Memory B cell (primary cell): ENCODE measurements at regions not wholly inside any gene's neighbourhood (a gene's known extent, or its start where the extent isn't known, plus 50 kb on each side); places are given as distances from the start of the nearest gene placed in this dataset.
A peak's percentile ranks its signal among the peaks of the same experiment; 100 is the strongest.

Experiments used
- ATAC-seq: fragments of 150-1000 bp; cut with Tn5 transposase; 2 replicates; pipeline ENCODE4 v1.10.0; 2021; ENCODE audit warnings: low read depth, mild to moderate bottlenecking, moderate library complexity
- DNase-seq, 2 donors: peaks; one replicate each; pipeline ENCODE4 v3.0.0; 2022; ENCODE audit warnings: low spot score in 2 of 2
- H3K27ac Mint-ChIP-seq: one replicate; pipeline ENCODE4 v1.8.0; 2022; ENCODE audit warnings: mild to moderate bottlenecking, moderate library complexity, mixed read lengths
- H3K27me3 Mint-ChIP-seq: one replicate; pipeline ENCODE4 v1.8.0; 2022; ENCODE audit warnings: mixed read lengths
- H3K36me3 Mint-ChIP-seq: one replicate; pipeline ENCODE4 v1.8.0; 2022; ENCODE audit warnings: mild to moderate bottlenecking, mixed read lengths
- H3K4me1 Mint-ChIP-seq: one replicate; pipeline ENCODE4 v1.8.0; 2022; ENCODE audit warnings: mixed read lengths
- H3K4me3 Mint-ChIP-seq: one replicate; pipeline ENCODE4 v1.8.0; 2022; ENCODE audit warnings: mild to moderate bottlenecking, moderate library complexity, mixed read lengths
- H3K9me3 Mint-ChIP-seq: one replicate; pipeline ENCODE4 v1.8.0; 2022; ENCODE audit warnings: mixed read lengths

DNA sequence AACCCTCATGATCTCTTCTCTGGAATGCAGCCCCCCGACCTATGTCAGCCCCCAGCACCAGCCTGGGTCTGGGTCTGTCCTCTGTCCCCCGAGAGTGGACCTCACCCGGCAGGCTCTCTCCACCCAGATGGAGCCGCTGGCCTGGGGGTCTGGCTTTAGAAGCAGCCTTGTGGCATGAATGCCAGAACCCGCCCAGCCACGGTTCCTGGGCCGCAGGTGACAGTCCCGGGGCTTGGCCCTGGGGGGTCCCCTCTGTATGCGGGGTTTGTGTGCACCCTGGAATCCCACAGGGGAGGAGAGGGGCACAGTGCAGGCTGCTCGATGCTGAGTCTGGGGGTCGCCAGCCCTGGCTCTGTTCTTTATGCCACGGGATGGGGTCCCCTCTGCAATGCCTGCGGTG lies 96.0 kb upstream of the ACTRT2 start:
- no peak overlapping the region for H3K4me3 Mint-ChIP-seq
- H3K4me1 Mint-ChIP-seq: peaks cover 3% of the 10 kb centered on the region
- no peak overlapping the region for H3K27ac Mint-ChIP-seq
- no peak for ATAC-seq
- H3K36me3 Mint-ChIP-seq: no peaks in the 10 kb centered on the region
- DNase-seq: no peak
- H3K27me3 Mint-ChIP-seq: peaks cover 7% of the 10 kb centered on the region
- H3K9me3 Mint-ChIP-seq: no peaks in the 10 kb centered on the region

- H3K27me3 Mint-ChIP-seq: peaks cover 7% of the 10 kb centered on the region
- ATAC-seq (no peak), DNase-seq (no peak)
- no peaks in the 10 kb centered on the region for H3K9me3 Mint-ChIP-seq
- H3K27ac Mint-ChIP-seq: no peak overlapping the region
- H3K4me1 Mint-ChIP-seq: peaks cover 3% of the 10 kb centered on the region
- no peaks in the 10 kb centered on the region for H3K36me3 Mint-ChIP-seq
- H3K4me3 Mint-ChIP-seq: no peak overlapping the region
Measured at GRCh38 chr1:2925918-2926317, 95.3 kb upstream of the ACTRT2 start.

DNA sequence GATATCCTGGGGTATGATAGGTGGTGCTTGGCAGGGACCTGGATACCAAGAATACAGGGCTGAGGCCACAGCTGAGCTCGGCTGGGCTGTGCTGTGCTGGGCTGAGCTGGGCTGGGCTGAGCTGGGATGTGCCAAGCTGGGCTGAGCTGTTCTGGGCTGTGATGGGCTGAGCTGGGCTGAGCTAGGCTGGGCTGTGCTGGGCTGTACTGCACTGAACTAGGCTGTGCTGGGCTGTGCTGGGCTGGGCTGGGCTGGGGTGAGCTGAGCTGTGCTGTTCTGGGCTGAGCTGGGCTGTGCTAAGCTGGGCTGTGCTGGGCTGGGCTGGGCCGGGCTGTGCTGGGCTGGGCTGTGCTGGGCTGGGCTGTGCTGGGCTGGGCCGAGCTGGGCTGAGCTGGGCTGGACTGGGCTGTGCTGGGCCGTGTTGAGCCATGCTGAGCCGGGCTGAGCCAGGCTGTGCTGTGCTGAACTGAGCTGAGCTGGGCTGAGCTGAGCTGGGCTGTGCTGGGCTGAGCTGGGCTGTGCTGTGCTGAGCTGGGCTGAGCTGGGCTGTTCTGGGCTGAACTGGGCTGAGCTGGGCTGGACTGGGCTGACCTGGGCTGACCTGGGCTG lies 94.7 kb upstream of the ACTRT2 start:
- Mint-ChIP-seq H3K36me3 (no peaks in the 10 kb centered on the region), H3K4me3 (no peak overlapping the region), H3K27me3 (peaks cover 7% of the 10 kb centered on the region), H3K9me3 (no peaks in the 10 kb centered on the region), H3K4me1 (peaks cover 3% of the 10 kb centered on the region), H3K27ac (no peak overlapping the region)
- DNase-seq (no peak), ATAC-seq (no peak)

- Mint-ChIP-seq H3K9me3 (no peaks in the 10 kb centered on the region), H3K27me3 (peaks cover 8% of the 10 kb centered on the region), H3K4me1 (peaks cover 3% of the 10 kb centered on the region), H3K27ac (no peak overlapping the region), H3K36me3 (no peaks in the 10 kb centered on the region), H3K4me3 (no peak overlapping the region)
- DNase-seq (peak in 1 of 2 donors; percentile 20), ATAC-seq (peak; percentile 97)
Measured at GRCh38 chr1:2927393-2928360, 93.6 kb upstream of the ACTRT2 start.

GRCh38 chr1:2928366-2929325 lies 92.6 kb upstream of the ACTRT2 start:
- Mint-ChIP-seq H3K9me3 (no peaks in the 10 kb centered on the region), H3K4me1 (no peaks in the 10 kb centered on the region), H3K27ac (no peak overlapping the region), H3K36me3 (no peaks in the 10 kb centered on the region), H3K4me3 (no peak overlapping the region), H3K27me3 (peaks cover 6% of the 10 kb centered on the region)
- no peak for DNase-seq
- ATAC-seq: no peak

- DNase-seq (no peak), ATAC-seq (no peak)
- Mint-ChIP-seq H3K4me1 (no peaks in the 10 kb centered on the region), H3K27me3 (peaks cover 6% of the 10 kb centered on the region), H3K27ac (no peak overlapping the region), H3K4me3 (no peak overlapping the region), H3K36me3 (no peaks in the 10 kb centered on the region), H3K9me3 (no peaks in the 10 kb centered on the region)
Measured at GRCh38 chr1:2929335-2929734, 91.9 kb upstream of the ACTRT2 start.

DNA sequence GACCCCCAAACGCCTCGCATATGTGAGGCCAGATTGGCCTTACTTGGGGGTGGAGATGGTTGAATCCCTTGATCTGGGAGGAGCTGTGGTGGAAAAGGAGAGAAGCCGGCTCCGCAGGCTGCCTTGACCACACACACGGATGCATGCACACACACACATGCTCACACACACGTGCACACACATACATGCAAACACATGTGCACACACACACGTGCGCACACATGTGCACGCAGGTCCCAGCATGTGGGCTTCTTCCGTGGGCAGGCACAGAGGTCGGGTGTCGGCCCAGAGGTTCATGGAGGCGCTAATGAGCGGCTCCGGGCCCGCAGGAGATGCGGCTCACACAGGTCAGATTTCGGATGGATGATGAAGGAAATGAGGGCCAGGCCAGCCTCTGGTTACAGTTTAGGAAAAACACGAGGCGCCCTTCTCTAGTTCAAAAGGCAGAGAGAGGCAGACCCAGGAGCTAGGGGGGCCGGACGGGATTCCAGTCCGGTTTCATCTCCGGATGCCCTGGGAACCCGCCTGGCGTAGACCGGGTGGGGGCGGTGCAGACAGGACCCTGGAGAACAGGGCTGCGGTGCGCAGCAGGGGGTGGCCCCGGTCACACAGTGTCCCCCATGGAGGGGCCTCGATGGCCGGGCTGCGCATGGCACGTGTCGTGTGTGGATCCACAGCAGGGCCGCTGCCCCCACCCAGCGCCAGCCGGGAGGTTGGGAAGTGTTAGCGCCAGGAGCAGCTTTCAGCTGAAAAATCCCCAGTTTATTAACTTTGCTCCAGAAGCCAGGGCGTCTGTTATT lies 91.1 kb upstream of the ACTRT2 start:
- no peaks in the 10 kb centered on the region for H3K36me3 Mint-ChIP-seq
- H3K4me3 Mint-ChIP-seq: no peak overlapping the region
- peaks cover 4% of the 10 kb centered on the region for H3K27me3 Mint-ChIP-seq
- no peaks in the 10 kb centered on the region for H3K4me1 Mint-ChIP-seq
- DNase-seq (no peak), ATAC-seq (no peak)
- no peak overlapping the region for H3K27ac Mint-ChIP-seq
- H3K9me3 Mint-ChIP-seq: no peaks in the 10 kb centered on the region

GRCh38 chr1:2930913-2931723 lies 90.1 kb upstream of the ACTRT2 start:
- no peaks in the 10 kb centered on the region for H3K36me3 Mint-ChIP-seq
- no peaks in the 10 kb centered on the region for H3K4me1 Mint-ChIP-seq
- no peaks in the 10 kb centered on the region for H3K9me3 Mint-ChIP-seq
- DNase-seq (no peak), ATAC-seq (no peak)
- no peak overlapping the region for H3K27ac Mint-ChIP-seq
- no peak overlapping the region for H3K4me3 Mint-ChIP-seq
- H3K27me3 Mint-ChIP-seq: peaks cover 4% of the 10 kb centered on the region

GRCh38 chr1:2931724-2932401 lies 89.4 kb upstream of the ACTRT2 start:
- no peak overlapping the region for H3K4me3 Mint-ChIP-seq
- ATAC-seq (no peak), DNase-seq (no peak)
- H3K27me3 Mint-ChIP-seq: peaks cover 4% of the 10 kb centered on the region
- H3K36me3 Mint-ChIP-seq: no peaks in the 10 kb centered on the region
- H3K27ac Mint-ChIP-seq: no peak overlapping the region
- no peaks in the 10 kb centered on the region for H3K4me1 Mint-ChIP-seq
- no peaks in the 10 kb centered on the region for H3K9me3 Mint-ChIP-seq

DNA sequence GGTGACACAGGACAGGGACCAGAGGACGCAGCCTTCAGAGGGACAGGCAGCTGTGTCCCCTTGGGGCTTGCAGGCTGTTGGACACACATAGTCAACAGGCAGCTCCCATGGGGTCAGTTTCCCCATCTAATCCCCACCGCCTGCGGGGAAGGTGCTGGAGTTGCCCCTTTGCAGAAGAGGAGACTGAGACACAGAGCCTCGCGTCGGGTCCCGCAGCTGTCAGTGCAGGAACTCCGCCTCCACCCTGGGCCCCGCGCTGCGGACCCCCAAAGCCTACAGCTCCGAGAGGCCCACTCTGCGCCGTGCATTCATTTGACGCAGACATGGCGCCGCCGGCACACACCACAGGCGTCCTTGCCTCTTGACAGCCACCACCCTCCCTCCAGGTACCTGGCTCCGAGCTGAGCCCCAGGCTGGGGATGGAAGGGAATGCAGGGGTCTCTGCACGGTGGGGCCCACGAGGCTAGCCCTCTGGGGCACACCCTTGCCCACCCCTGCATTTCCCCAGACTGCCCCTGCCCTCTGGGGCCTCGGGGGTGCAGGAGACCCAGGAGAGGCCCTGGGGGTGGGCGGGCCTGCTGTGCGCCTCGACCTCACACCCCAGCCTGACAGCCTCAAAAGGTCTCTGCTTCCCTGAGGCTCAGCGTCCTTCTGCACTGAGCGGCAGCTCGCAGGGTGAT lies 88.5 kb upstream of the ACTRT2 start:
- H3K9me3 Mint-ChIP-seq: no peaks in the 10 kb centered on the region
- ATAC-seq (no peak), DNase-seq (no peak)
- no peak overlapping the region for H3K27ac Mint-ChIP-seq
- no peak overlapping the region for H3K4me3 Mint-ChIP-seq
- no peaks in the 10 kb centered on the region for H3K36me3 Mint-ChIP-seq
- H3K27me3 Mint-ChIP-seq: peaks cover 4% of the 10 kb centered on the region
- H3K4me1 Mint-ChIP-seq: no peaks in the 10 kb centered on the region

GRCh38 chr1:2933431-2934155 lies 87.7 kb upstream of the ACTRT2 start:
- Mint-ChIP-seq H3K4me1 (peaks cover 3% of the 10 kb centered on the region), H3K27me3 (peaks cover 4% of the 10 kb centered on the region), H3K27ac (no peak overlapping the region), H3K9me3 (no peaks in the 10 kb centered on the region), H3K4me3 (no peak overlapping the region), H3K36me3 (no peaks in the 10 kb centered on the region)
- ATAC-seq (no peak), DNase-seq (no peak)
